A549 (cell line): ENCODE measurements at regions not wholly inside any gene's neighbourhood (a gene's known extent, or its start where the extent isn't known, plus 50 kb on each side); places are given as distances from the start of the nearest gene placed in this dataset.

Experiments used
- ATAC-seq, 2 experiments: fragments of 200-7000 bp in 1 of 2; fragments of >200 bp in 1 of 2; cut with Nextera tagmentation in 1 of 2; cut with Tn5 transposase in 1 of 2; 3 replicates each; pipeline versions ENCODE4 v1.8.0 to v1.9.1; 2018 to 2020; ENCODE audit warnings: mild to moderate bottlenecking in 1 of 2, moderate library complexity in 1 of 2
- CTCF ChIA-PET: fragments of 300-600 bp; sonication (Branson Sonifier 250); formaldehyde crosslinking; extraction: SDS; loops from one replicate; lab custom pipeline; 2021; ENCODE audit warnings: antibody characterized with exemption, inconsistent platforms; lab: Yijun Ruan, JAX
- POLR2A ChIA-PET: fragments of 350-600 bp; formaldehyde crosslinking; extraction: SDS; loops from one replicate; lab custom pipeline; 2021; ENCODE audit warnings: antibody characterized with exemption, inconsistent platforms; lab: Yijun Ruan, JAX
- DNase-seq, 2 experiments: peaks; one replicate each; pipeline versions ENCODE4 v3.0.0 to v3.0.0-alpha.2; 2011 to 2016; ENCODE audit warnings: low read depth in 1 of 2, low spot score in 1 of 2
- FAIRE-seq: peaks from 2 replicates; lab custom pipeline; 2011; peaks lifted over from hg19 to GRCh38; lab: Jason Lieb, UNC
- H3K27ac ChIP-seq, 2 experiments: fragments of >200 bp; sonication (Bioruptor Twin); formaldehyde crosslinking; 3 replicates each; pipeline ENCODE4 v1.5.1; 2016 to 2017
- H3K4me1 ChIP-seq: fragments of >200 bp; sonication (Bioruptor Twin); formaldehyde crosslinking; 3 replicates; pipeline ENCODE4 v1.6.1; 2016
- H3K4me2 ChIP-seq: fragments of >200 bp; sonication (Bioruptor Twin); formaldehyde crosslinking; 3 replicates; pipeline ENCODE4 v1.6.1; 2016
- H3K4me3 ChIP-seq: fragments of >200 bp; sonication (Bioruptor Twin); formaldehyde crosslinking; 3 replicates; pipeline ENCODE4 v1.5.1; 2016
- H3K9me3 ChIP-seq: fragments of >200 bp; sonication (Bioruptor Twin); formaldehyde crosslinking; 3 replicates; pipeline ENCODE4 v1.6.1; 2016
- ATOH8 ChIP-seq: fragments of 250-450 bp; sonication (Bioruptor Pico); IDR thresholded peaks from 2 replicates; pipeline ENCODE4 v1.5.0; 2020; ENCODE audit warnings: low read depth, mild to moderate bottlenecking, moderate library complexity
- BCL3 ChIP-seq: fragments of >200 bp; sonication (Bioruptor Twin); formaldehyde crosslinking; IDR thresholded peaks from 3 replicates; pipeline ENCODE4 v1.6.1; 2016
- CHD2 ChIP-seq: fragments of 150-350 bp; IDR thresholded peaks from 2 replicates; pipeline ENCODE4 v1.6.1; 2014; ENCODE audit warnings: low read length; ENCODE audit not compliant: partially characterized antibody
- CHD4 ChIP-seq: fragments of 200-600 bp; sonication (generic); IDR thresholded peaks from 2 replicates; pipeline ENCODE4 v1.6.1; 2016; ENCODE audit warnings: antibody characterized with exemption, mild to moderate bottlenecking, borderline replicate concordance
- EHF ChIP-seq: fragments of 250-450 bp; sonication (Bioruptor Pico); IDR thresholded peaks from 2 replicates; pipeline ENCODE4 v1.5.0; 2020; ENCODE audit warnings: mild to moderate bottlenecking
- ELK1 ChIP-seq: fragments of 150-350 bp; IDR thresholded peaks from 2 replicates; pipeline ENCODE4 v1.6.1; 2014; ENCODE audit warnings: low read depth, mild to moderate bottlenecking, low read length
- EP300 ChIP-seq, 2 experiments: fragments of >200 bp; sonication (Bioruptor Twin); formaldehyde crosslinking; IDR thresholded peaks; 2 replicates in 1 of 2; 3 replicates in 1 of 2; pipeline ENCODE4 v1.6.1; 2016 to 2017
- FOSL2 ChIP-seq, 2 experiments: fragments of 450-650 bp in 1 of 2; fragments of >200 bp in 1 of 2; sonication (Bioruptor Twin) in 1 of 2; formaldehyde crosslinking; IDR thresholded peaks; 2 replicates each; pipeline versions ENCODE4 v1.5.0 to v1.6.1; 2016 to 2020; ENCODE audit warnings: mild to moderate bottlenecking in 1 of 2, moderate library complexity in 1 of 2
- HES2 ChIP-seq: fragments of >200 bp; sonication (Bioruptor Twin); formaldehyde crosslinking; IDR thresholded peaks from 2 replicates; pipeline ENCODE4 v1.6.1; 2016
- JUN ChIP-seq, 2 experiments: fragments of >200 bp; sonication (Bioruptor Twin); formaldehyde crosslinking; IDR thresholded peaks; 2 replicates in 1 of 2; 3 replicates in 1 of 2; pipeline ENCODE4 v1.6.1; 2016 to 2017
- JUNB ChIP-seq: fragments of >200 bp; sonication (Bioruptor Twin); formaldehyde crosslinking; IDR thresholded peaks from 2 replicates; pipeline ENCODE4 v1.6.1; 2016
- KDM1A ChIP-seq: fragments of 200-600 bp; sonication (generic); IDR thresholded peaks from 2 replicates; pipeline ENCODE4 v1.6.1; 2016; ENCODE audit warnings: low read depth, mild to moderate bottlenecking
- MAFK ChIP-seq: fragments of 450-650 bp; IDR thresholded peaks from 2 replicates; pipeline ENCODE4 v1.6.1; 2014; ENCODE audit not compliant: partially characterized antibody
- MYC ChIP-seq: IDR thresholded peaks from 2 replicates; pipeline ENCODE4 v1.6.1; 2012; ENCODE audit warnings: mild to moderate bottlenecking, inconsistent platforms, low read length, improper control_type of control experiment, borderline replicate concordance
- PBX3 ChIP-seq: IDR thresholded peaks from 2 replicates; pipeline ENCODE4 v1.6.1; 2012
- POLR2AphosphoS2 ChIP-seq: conservative IDR thresholded peaks from 2 replicates; pipeline ENCODE4 v1.6.1; 2012; ENCODE audit warnings: low read length, improper control_type of control experiment, inconsistent platforms
- RAD21 ChIP-seq, 2 experiments: fragments of >200 bp in 1 of 2; sonication (Bioruptor Twin) in 1 of 2; formaldehyde crosslinking in 1 of 2; IDR thresholded peaks in 1 of 2; conservative IDR thresholded peaks in 1 of 2; 2 replicates in 1 of 2; 3 replicates in 1 of 2; pipeline ENCODE4 v1.6.1; 2012 to 2018; ENCODE audit warnings: inconsistent platforms in 1 of 2
- RARB ChIP-seq: fragments of 250-450 bp; sonication (Bioruptor Pico); IDR thresholded peaks from 2 replicates; pipeline ENCODE4 v1.8.0; 2021; ENCODE audit warnings: mild to moderate bottlenecking, moderate library complexity
- REST ChIP-seq: fragments of 200-600 bp; sonication (generic); IDR thresholded peaks from 2 replicates; pipeline ENCODE4 v1.6.1; 2016; ENCODE audit warnings: antibody characterized with exemption, mild to moderate bottlenecking, moderate library complexity
- SMC3 ChIP-seq: fragments of >200 bp; sonication (Bioruptor Twin); formaldehyde crosslinking; IDR thresholded peaks from 3 replicates; pipeline ENCODE4 v1.6.1; 2018; ENCODE audit warnings: inconsistent platforms
- TP53 ChIP-seq: fragments of 250-450 bp; sonication (Bioruptor Pico); IDR thresholded peaks from 2 replicates; pipeline ENCODE4 v1.5.0; 2021; ENCODE audit warnings: mild to moderate bottlenecking, moderate library complexity
- USF2 ChIP-seq: fragments of 450-650 bp; IDR thresholded peaks from 2 replicates; pipeline ENCODE4 v1.6.1; 2014; ENCODE audit warnings: antibody characterized with exemption
- ZC3H11A ChIP-seq: fragments of 450-650 bp; IDR thresholded peaks from 2 replicates; pipeline ENCODE4 v1.6.1; 2014; ENCODE audit warnings: antibody characterized with exemption, mild to moderate bottlenecking
- ZFP36 ChIP-seq: fragments of 450-650 bp; IDR thresholded peaks from 2 replicates; pipeline ENCODE4 v1.6.1; 2014; ENCODE audit warnings: borderline replicate concordance; ENCODE audit not compliant: partially characterized antibody
- WGBS: methylation state at CpG from one replicate; pipeline ENCODE4 v1.1.6; 2017; ENCODE audit errors: missing lambda C conversion rate; 5-methylcytosine and 5-hydroxymethylcytosine counted together

GRCh38 chr18:68489013-68489792, 225.7 kb downstream of the TMX3 start:
- H3K4me2 ChIP-seq, result no peak overlapping the region
- H3K4me3 ChIP-seq, result no peak overlapping the region
- no peak overlapping the region for H3K27ac ChIP-seq
- POLR2A ChIA-PET, result no interaction called here
- no peaks in the 10 kb centered on the region for H3K9me3 ChIP-seq
- WGBS, result 1% methylated on average over 6 of the region's 6 CpGs
- no peaks in the 10 kb centered on the region for H3K4me1 ChIP-seq
- no peak for ATAC-seq
- FAIRE-seq, result no peak
- CTCF ChIA-PET, result no interaction called here
- TF ChIP-seq TP53 (CRISPR knock-in tag) (no peak), EP300 (IDR thresholded peaks at IDR 0.05) (no peak), ATOH8 (no peak), RARB (CRISPR knock-in tag) (no peak), EHF (no peak), BCL3 (no peak), POLR2AphosphoS2 (no peak), HES2 (no peak), MYC (no peak), MAFK (no peak), JUN (IDR thresholded peaks at IDR 0.05) (no peak), ZFP36 (no peak)
- no peak for DNase-seq

- 4% methylated on average over 4 of the region's 4 CpGs for WGBS
- ATAC-seq (no peak), FAIRE-seq (no peak), DNase-seq (no peak)
- Histone ChIP-seq H3K4me3 (no peak overlapping the region), H3K4me2 (no peak overlapping the region), H3K4me1 (no peaks in the 10 kb centered on the region), H3K27ac (no peak overlapping the region), H3K9me3 (no peaks in the 10 kb centered on the region)
- CTCF ChIA-PET, result interaction anchor here (0.6 kb wide), 1 partner anchor 112 kb away, joined by 3 read pairs; no protein-coding TSS in a partner anchor
- POLR2A ChIA-PET, result no interaction called here
- no peak for TF ChIP-seq FOSL2 (IDR thresholded peaks at IDR 0.05)
- no peak for TF ChIP-seq FOSL2 (CRISPR knock-in tag; IDR thresholded peaks at IDR 0.05)
- TF ChIP-seq HES2, result no peak
- no peak for TF ChIP-seq CHD4
- TF ChIP-seq ATOH8, result no peak
- TF ChIP-seq SMC3, result no peak
- no peak for TF ChIP-seq JUN (IDR thresholded peaks at IDR 0.05)
- no peak for TF ChIP-seq KDM1A
- TF ChIP-seq CHD2, result no peak
- TF ChIP-seq ZFP36, result no peak
- no peak for TF ChIP-seq POLR2AphosphoS2
- TF ChIP-seq JUNB, result no peak
- TF ChIP-seq ZC3H11A, result no peak
- TF ChIP-seq REST, result no peak
- TF ChIP-seq ELK1, result no peak
- TF ChIP-seq RAD21 (conservative IDR thresholded peaks at IDR 0.05 in 1 of 2, IDR thresholded peaks at IDR 0.05 in 1 of 2), result no peak
- no peak for TF ChIP-seq EP300 (IDR thresholded peaks at IDR 0.05)
- no peak for TF ChIP-seq USF2
- no peak for TF ChIP-seq PBX3
These were observed 230.7 kb downstream of the TMX3 start for GRCh38 chr18:68484241-68484640.
